ENCODE measurements at regions not wholly inside any gene's neighbourhood (a gene's known extent, or its start where the extent isn't known, plus 50 kb on each side); places are given as distances from the start of the nearest gene placed in this dataset.

GRCh38 chr12:31778687-31779086 lies 49.9 kb upstream of the AMN1 start:
- TF ChIP-seq EZH2 (IDR thresholded peaks at IDR 0.05; ENCODE audit: borderline replicate concordance, insufficient read depth, low read depth, low read length, poor library complexity, severe bottlenecking) = no peak
- no peak for TF ChIP-seq CTCF (IDR thresholded peaks at IDR 0.05)

Measured in B cell (primary cell).